HCT116 (cell line): ENCODE measurements at regions not wholly inside any gene's neighbourhood (a gene's known extent, or its start where the extent isn't known, plus 50 kb on each side); places are given as distances from the start of the nearest gene placed in this dataset.

Experiments
- ATAC-seq: fragments of 200-7000 bp; cut with Tn5 transposase; 2 replicates; pipeline ENCODE4 v1.9.1; 2020; ENCODE audit warnings: mild to moderate bottlenecking, moderate library complexity
- BruUV-seq: library from RNA; stranded (reverse); fragments of 400-500 nt; replicated peaks from 2 replicates; lab custom pipeline; 2021; lab: Mats Ljungman, UMichigan
- CTCF ChIA-PET: fragments of 300-600 bp; sonication (Branson Sonifier 250); formaldehyde crosslinking; loops from one replicate; lab custom pipeline; 2021; ENCODE audit warnings: antibody characterized with exemption; lab: Charles Lee
- POLR2A ChIA-PET: fragments of 300-600, 350-600 bp; sonication (Branson Sonifier 250); formaldehyde crosslinking; loops from one replicate; lab custom pipeline; 2021; ENCODE audit warnings: antibody characterized with exemption; lab: Charles Lee
- RAD21 ChIA-PET, 2 experiments: fragments of 300-600 bp; sonication (Branson Sonifier 250); formaldehyde crosslinking; loops; one replicate each; lab custom pipeline; 2023; ENCODE audit warnings: low total read pairs in 2 of 2; ENCODE audit not compliant: uncharacterized antibody in 2 of 2, unreplicated experiment in 2 of 2, low non-redundant PET in 1 of 2; lab: Charles Lee
- DNase-seq: peaks from one replicate; pipeline ENCODE4 v3.0.0-alpha.2; 2010; ENCODE audit warnings: low read depth, low spot score
- H2AFZ ChIP-seq: fragments of 200-600 bp; shearing (Covaris generic), sonication (generic); 2 replicates; pipeline ENCODE4 v1.6.1; 2017; ENCODE audit warnings: low read depth, mixed run types, mixed read lengths, antibody characterized with exemption, low read length; ENCODE audit not compliant: poor library complexity, severe bottlenecking
- H3K27ac ChIP-seq: 2 replicates; pipeline ENCODE4 v1.5.1; 2012; ENCODE audit warnings: low read depth, low read length
- H3K27me3 ChIP-seq: fragments of 200-600 bp; sonication (generic); 2 replicates; pipeline ENCODE4 v1.6.1; 2016; ENCODE audit warnings: mixed run types, low read length, mixed read lengths; ENCODE audit not compliant: insufficient read depth
- H3K36me3 ChIP-seq, 2 experiments: fragments of 200-500 bp in 1 of 2; fragments of 200-600 bp in 1 of 2; sonication (Bioruptor generic) in 1 of 2; sonication (generic) in 1 of 2; 2 replicates each; pipeline versions ENCODE4 v1.5.1 to v1.6.1; 2014 to 2016; ENCODE audit warnings: low read length in 2 of 2, inconsistent platforms in 1 of 2, mixed read lengths in 1 of 2, mixed run types in 1 of 2; ENCODE audit not compliant: insufficient read depth in 2 of 2, control insufficient read depth in 1 of 2
- H3K4me1 ChIP-seq, 2 experiments: fragments of 200-600 bp in 1 of 2; sonication (generic) in 1 of 2; 2 replicates each; pipeline versions ENCODE4 v1.5.1 to v1.6.1; 2012 to 2017; ENCODE audit warnings: low read length in 2 of 2, inconsistent platforms in 1 of 2, mild to moderate bottlenecking in 1 of 2, mixed read lengths in 1 of 2, mixed run types in 1 of 2, moderate library complexity in 1 of 2; ENCODE audit not compliant: insufficient read depth in 2 of 2, control insufficient read depth in 1 of 2
- H3K4me2 ChIP-seq: fragments of 200-600 bp; sonication (generic); 2 replicates; pipeline ENCODE4 v1.6.1; 2017; ENCODE audit warnings: mixed run types, low read length, mixed read lengths
- H3K4me3 ChIP-seq, 2 experiments: fragments of 200-600 bp in 1 of 2; sonication (generic) in 1 of 2; replicated peaks in 1 of 2; 2 replicates each; pipeline ENCODE4 v1.5.1; 2011 to 2016; ENCODE audit warnings: low read length in 2 of 2, control low read depth in 1 of 2, low read depth in 1 of 2, mild to moderate bottlenecking in 1 of 2, mixed read lengths in 1 of 2, mixed run types in 1 of 2
- H3K79me2 ChIP-seq: fragments of 200-600 bp; sonication (generic); 2 replicates; pipeline ENCODE4 v1.6.1; 2017; ENCODE audit warnings: mild to moderate bottlenecking, mixed run types, low read length, moderate library complexity, mixed read lengths; ENCODE audit not compliant: insufficient read depth
- H3K9ac ChIP-seq: fragments of 200-600 bp; sonication (generic); 2 replicates; pipeline ENCODE4 v1.6.1; 2016; ENCODE audit warnings: low read length, mixed read lengths
- H3K9me2 ChIP-seq: fragments of 200-600 bp; sonication (generic), shearing (Covaris generic); 2 replicates; pipeline ENCODE4 v1.6.1; 2017; ENCODE audit warnings: mixed run types, mild to moderate bottlenecking, moderate library complexity; ENCODE audit not compliant: insufficient read depth
- H3K9me3 ChIP-seq, 2 experiments: fragments of 200-500 bp in 1 of 2; fragments of 200-600 bp in 1 of 2; sonication (Bioruptor generic) in 1 of 2; sonication (generic) in 1 of 2; 2 replicates each; pipeline ENCODE4 v1.6.1; 2014 to 2017; ENCODE audit warnings: low read length in 2 of 2, mixed read lengths in 2 of 2, inconsistent platforms in 1 of 2, low read depth in 1 of 2, mild to moderate bottlenecking in 1 of 2, mixed run types in 1 of 2, moderate library complexity in 1 of 2; ENCODE audit not compliant: control insufficient read depth in 1 of 2, insufficient read depth in 1 of 2
- H4K20me1 ChIP-seq: fragments of 200-600 bp; sonication (generic), shearing (Covaris generic); 2 replicates; pipeline ENCODE4 v1.6.1; 2017; ENCODE audit warnings: mixed run types, mild to moderate bottlenecking, moderate library complexity; ENCODE audit not compliant: insufficient read depth
- CTCF ChIP-seq, 3 experiments: fragments of 200-600 bp in 1 of 3; sonication (generic) in 1 of 3; IDR thresholded peaks in 2 of 3; conservative IDR thresholded peaks in 1 of 3; 2 replicates each; pipeline ENCODE4 v1.5.1; 2012 to 2017; ENCODE audit warnings: low read depth in 2 of 3, low read length in 2 of 3, antibody characterized with exemption in 1 of 3, borderline replicate concordance in 1 of 3, control low read depth in 1 of 3, mild to moderate bottlenecking in 1 of 3, mixed read lengths in 1 of 3, mixed run types in 1 of 3, moderate library complexity in 1 of 3; ENCODE audit not compliant: insufficient read depth in 1 of 3
- ELF1 ChIP-seq: IDR thresholded peaks from 2 replicates; pipeline ENCODE4 v1.6.1; 2012; ENCODE audit warnings: low read depth, borderline replicate concordance
- EZH2 ChIP-seq: fragments of 200-600 bp; sonication (generic); IDR thresholded peaks from 2 replicates; pipeline ENCODE4 v1.6.1; 2017; ENCODE audit warnings: antibody characterized with exemption, mixed run types
- EZH2phosphoT487 ChIP-seq: fragments of 200-600 bp; IDR thresholded peaks from 2 replicates; pipeline ENCODE4 v1.6.1; 2018; ENCODE audit warnings: antibody characterized with exemption, borderline replicate concordance
- JUND ChIP-seq: IDR thresholded peaks from 2 replicates; pipeline ENCODE4 v1.6.1; 2012
- POLR2A ChIP-seq: IDR thresholded peaks from 2 replicates; pipeline ENCODE4 v1.7.0; 2011; ENCODE audit warnings: borderline replicate concordance; ENCODE audit not compliant: insufficient read depth, insufficient read length; ENCODE audit errors: extremely low read depth
- RAD21 ChIP-seq: IDR thresholded peaks from 2 replicates; pipeline ENCODE4 v1.6.1; 2012; ENCODE audit warnings: low read depth, mild to moderate bottlenecking
- SIN3A ChIP-seq: IDR thresholded peaks from 2 replicates; pipeline ENCODE4 v1.6.1; 2012; ENCODE audit warnings: low read depth
- SP1 ChIP-seq: IDR thresholded peaks from 2 replicates; pipeline ENCODE4 v1.6.1; 2012; ENCODE audit warnings: low read depth
- SRF ChIP-seq: IDR thresholded peaks from 2 replicates; pipeline ENCODE4 v1.6.1; 2012; ENCODE audit warnings: low read depth
- ZBTB33 ChIP-seq: IDR thresholded peaks from 2 replicates; pipeline ENCODE4 v1.6.1; 2011; ENCODE audit warnings: mild to moderate bottlenecking, low read length, moderate library complexity; ENCODE audit not compliant: insufficient replicate concordance; ENCODE audit errors: extremely low read depth
- ZFX ChIP-seq: fragments of 450-650 bp; IDR thresholded peaks from 2 replicates; pipeline ENCODE4 v1.6.1; 2017
- ZNF274 ChIP-seq: fragments of 200-500 bp; sonication (Bioruptor generic); IDR thresholded peaks from 2 replicates; pipeline ENCODE4 v1.6.1; 2014; ENCODE audit warnings: mild to moderate bottlenecking, low read depth, low read length, inconsistent platforms
- intact Hi-C: fragments of 100-400 bp; cut with micrococcal nuclease; formaldehyde crosslinking; loops from 2 replicates; pipeline ENCODE4 v1.10.0; 2022

DNA sequence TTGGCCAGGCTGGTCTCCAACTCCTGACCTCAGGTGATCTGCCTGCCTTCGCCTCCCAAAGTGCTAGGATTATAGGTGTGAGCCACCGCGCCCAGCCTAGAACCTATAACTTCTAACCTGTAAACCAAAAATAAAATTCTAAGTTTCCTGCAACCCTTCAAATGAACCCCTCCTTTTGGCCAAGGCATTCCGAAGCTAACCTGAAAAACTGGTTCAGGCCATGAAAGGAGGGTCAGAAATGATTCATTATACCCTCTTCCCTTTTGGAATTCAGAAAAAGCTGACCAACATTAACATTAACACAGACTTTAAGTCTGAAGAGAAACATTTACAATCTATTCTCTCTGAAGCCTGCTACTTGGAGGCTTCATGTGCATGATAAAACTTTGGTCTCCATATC is 165.1 kb downstream of the TINAG start:
- ChIA-PET POLR2A (no interaction called here), RAD21 (no interaction called here), CTCF (no interaction called here)
- Histone ChIP-seq H2AFZ (no peak overlapping the region), H4K20me1 (no peaks in the 10 kb centered on the region), H3K4me1 (peaks cover 3 to 10% of the 10 kb centered on the region in 2 experiments; a peak in 1 of 4 replicates), H3K4me3 (no peak overlapping the region), H3K9ac (no peak overlapping the region), H3K27me3 (no peaks in the 10 kb centered on the region), H3K9me3 (no peaks in the 10 kb centered on the region), H3K4me2 (peak overlapping the region; percentile 30; the same call in 1 of the 2 replicates), H3K9me2 (no peaks in the 10 kb centered on the region), H3K79me2 (no peaks in the 10 kb centered on the region), H3K36me3 (no peaks in the 10 kb centered on the region), H3K27ac (no peak overlapping the region)
- 0 out of 2 replicates have a peak, but pooled peaks have one; percentile 25 for ATAC-seq
- BruUV-seq, result no TSS peak
- TF ChIP-seq SP1 (peak; percentile 33; the same call in 1 of the 2 replicates), EZH2phosphoT487 (no peak)
- no peak for DNase-seq
- intact Hi-C loops, result no loop called here

- ChIA-PET POLR2A (no interaction called here), RAD21 (no interaction called here), CTCF (no interaction called here)
- no peak overlapping the region for H2AFZ ChIP-seq
- H3K9me2 ChIP-seq, result no peaks in the 10 kb centered on the region
- no peaks in the 10 kb centered on the region for H3K9me3 ChIP-seq
- peaks cover 3 to 10% of the 10 kb centered on the region in 2 experiments; a peak in 1 of 4 replicates for H3K4me1 ChIP-seq
- DNase-seq, result no peak
- H3K36me3 ChIP-seq, result no peaks in the 10 kb centered on the region
- intact Hi-C loops, result no loop called here
- H3K4me3 ChIP-seq, result no peak overlapping the region
- TF ChIP-seq ZFX (no peak), POLR2A (no peak), CTCF (IDR thresholded peaks at IDR 0.05 in 2 of 3, conservative IDR thresholded peaks at IDR 0.05 in 1 of 3; ENCODE audit: borderline replicate concordance in 1 of 3, insufficient read depth in 1 of 3, low read depth in 2 of 3, low read length in 2 of 3) (no peak), ZNF274 (no peak), EZH2 (no peak), ELF1 (no peak), SRF (no peak), RAD21 (no peak), ZBTB33 (no peak), SIN3A (no peak), JUND (no peak)
- no peaks in the 10 kb centered on the region for H4K20me1 ChIP-seq
- H3K27ac ChIP-seq, result no peak overlapping the region
- no TSS peak for BruUV-seq
- H3K9ac ChIP-seq, result no peak overlapping the region
- H3K4me2 ChIP-seq, result no peak overlapping the region
- no peaks in the 10 kb centered on the region for H3K79me2 ChIP-seq
- no peaks in the 10 kb centered on the region for H3K27me3 ChIP-seq
- no peak for ATAC-seq
Observed at GRCh38 chr6:54474898-54475297, 166.7 kb downstream of the TINAG start.
